Globus pallidus (tissue), 1 donor: ENCODE measurements at regions not wholly inside any gene's neighbourhood (a gene's known extent, or its start where the extent isn't known, plus 50 kb on each side); places are given as distances from the start of the nearest gene placed in this dataset.
A peak's percentile ranks its signal among the peaks of the same experiment; 100 is the strongest.
"Not testable (repeated sequence)": the region's sequence is repeated elsewhere in the genome, so short reads cannot be mapped to it uniquely, and the experiment has no call there.

Experiments used
- DNase-seq: peaks from one replicate; pipeline ENCODE4 v3.0.0-alpha.2; 2015; ENCODE audit warnings: low spot score

- no peak for DNase-seq
Measured at GRCh38 chr9:73344060-73344459, 192.4 kb downstream of the ANXA1 start.

GRCh38 chr9:73347123-73347522 lies 195.5 kb downstream of the ANXA1 start:
- no peak for DNase-seq

GRCh38 chr9:73347720-73348119 lies 196.1 kb downstream of the ANXA1 start:
- no peak for DNase-seq

- no peak for DNase-seq
Measured at GRCh38 chr9:73348471-73348870, 196.8 kb downstream of the ANXA1 start.

- no peak for DNase-seq
Measured at GRCh38 chr9:73349476-73349875, 197.8 kb downstream of the ANXA1 start.

- DNase-seq: no peak
Measured at GRCh38 chr9:73357607-73358006, 205.9 kb downstream of the ANXA1 start.

- no peak for DNase-seq
Measured at GRCh38 chr9:73370053-73370452, 218.4 kb downstream of the ANXA1 start.

- DNase-seq: no peak
Measured at GRCh38 chr9:73371801-73372200, 220.1 kb downstream of the ANXA1 start.

- no peak for DNase-seq
Measured at GRCh38 chr9:73380411-73380810, 228.7 kb downstream of the ANXA1 start.

- DNase-seq: no peak
Measured at GRCh38 chr9:73402081-73403028, 250.7 kb downstream of the ANXA1 start.

GRCh38 chr9:73411494-73411893 lies 259.8 kb downstream of the ANXA1 start:
- DNase-seq: no peak

- no peak for DNase-seq
Measured at GRCh38 chr9:73412874-73413273, 261.2 kb downstream of the ANXA1 start.

- DNase-seq: no peak
Measured at GRCh38 chr9:73423891-73424290, 272.2 kb downstream of the ANXA1 start.

- peak; percentile 74 for DNase-seq
Measured at GRCh38 chr9:73426269-73426668, 274.6 kb downstream of the ANXA1 start.

GRCh38 chr9:73434826-73435225 lies 283.2 kb downstream of the ANXA1 start:
- DNase-seq: no peak

GRCh38 chr9:73437758-73438157 lies 286.1 kb downstream of the ANXA1 start:
- no peak for DNase-seq

- DNase-seq: not testable (repeated sequence)
Measured at GRCh38 chr9:73439839-73440238, 288.2 kb downstream of the ANXA1 start.

- no peak for DNase-seq
Measured at GRCh38 chr9:73441223-73441622, 289.6 kb downstream of the ANXA1 start.

- DNase-seq: no peak
Measured at GRCh38 chr9:73441890-73442818, 290.5 kb downstream of the ANXA1 start.

- DNase-seq: no peak
Measured at GRCh38 chr9:73444821-73445220, 293.2 kb downstream of the ANXA1 start.

GRCh38 chr9:73445384-73445783 lies 293.7 kb downstream of the ANXA1 start:
- not testable (repeated sequence) for DNase-seq

- DNase-seq: no peak
Measured at GRCh38 chr9:73446306-73446705, 294.6 kb downstream of the ANXA1 start.

- no peak for DNase-seq
Measured at GRCh38 chr9:73451003-73451402, 299.3 kb downstream of the ANXA1 start.
